GM19043 (cell line): ENCODE measurements at regions not wholly inside any gene's neighbourhood (a gene's known extent, or its start where the extent isn't known, plus 50 kb on each side); places are given as distances from the start of the nearest gene placed in this dataset.

Experiments used
- ATAC-seq: cut with Tn5 transposase; IDR thresholded peaks from one replicate; pipeline ENCODE4 v1.9.1; 2021; ENCODE audit warnings: low read depth; ENCODE audit not compliant: unreplicated experiment

DNA sequence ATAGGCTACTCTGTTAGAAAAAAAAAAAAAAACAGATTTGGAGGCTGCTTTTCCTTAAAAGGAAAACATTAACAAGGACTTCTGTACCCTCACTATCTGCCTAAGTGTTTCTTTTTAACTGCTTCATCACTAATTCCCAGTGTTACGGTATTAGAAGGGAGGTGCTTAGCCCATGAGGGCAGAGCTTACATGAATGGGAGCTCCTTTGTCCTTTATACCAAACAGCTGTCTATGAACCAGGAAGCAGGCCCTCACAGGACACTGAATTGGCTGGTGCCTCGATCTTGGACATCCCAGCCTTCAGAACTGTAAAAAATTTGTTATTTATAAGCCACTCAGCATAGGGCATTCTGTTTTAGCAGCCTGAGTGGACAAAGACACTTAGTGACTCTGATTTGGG is 215.6 kb upstream of the NRSN1 start:
- no peak for ATAC-seq

DNA sequence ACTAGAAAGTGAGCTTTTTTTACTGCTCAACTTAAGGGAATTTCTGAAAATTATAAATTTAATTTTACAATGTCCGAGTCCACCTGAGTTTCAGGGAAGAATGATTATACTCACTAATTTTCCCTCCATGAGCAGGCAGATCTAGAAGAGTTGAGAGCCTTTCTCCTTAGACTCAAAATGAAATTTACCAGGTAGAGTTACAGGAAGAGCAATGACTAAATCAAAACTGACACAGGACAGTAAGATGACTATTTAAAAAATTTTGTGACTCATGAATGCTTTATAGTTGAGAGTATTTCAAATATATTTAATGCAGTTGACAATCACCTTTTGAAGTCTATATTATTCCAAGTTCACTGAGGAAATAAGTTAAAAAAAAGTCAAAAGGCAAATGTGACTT is 198.1 kb upstream of the NRSN1 start:
- ATAC-seq: no peak

DNA sequence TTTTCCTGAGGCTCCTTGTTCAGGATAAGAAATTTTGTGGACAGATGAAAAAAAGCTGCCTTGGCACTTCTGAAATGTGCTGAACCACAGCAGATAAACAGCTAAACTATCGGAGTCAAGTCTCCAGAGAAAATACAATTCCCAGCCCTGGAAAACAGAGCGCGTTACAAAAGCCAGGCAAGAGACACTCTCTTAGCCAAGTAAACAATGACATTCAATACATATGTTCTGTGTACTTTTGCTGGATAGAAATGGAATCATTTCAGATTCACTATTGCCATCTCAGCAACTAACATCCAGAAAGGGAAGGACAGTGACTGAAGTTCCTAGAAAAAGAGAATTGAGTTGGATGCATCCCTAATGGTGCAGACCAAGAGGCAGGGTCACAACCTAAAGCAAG is 196.8 kb upstream of the NRSN1 start:
- no peak for ATAC-seq

DNA sequence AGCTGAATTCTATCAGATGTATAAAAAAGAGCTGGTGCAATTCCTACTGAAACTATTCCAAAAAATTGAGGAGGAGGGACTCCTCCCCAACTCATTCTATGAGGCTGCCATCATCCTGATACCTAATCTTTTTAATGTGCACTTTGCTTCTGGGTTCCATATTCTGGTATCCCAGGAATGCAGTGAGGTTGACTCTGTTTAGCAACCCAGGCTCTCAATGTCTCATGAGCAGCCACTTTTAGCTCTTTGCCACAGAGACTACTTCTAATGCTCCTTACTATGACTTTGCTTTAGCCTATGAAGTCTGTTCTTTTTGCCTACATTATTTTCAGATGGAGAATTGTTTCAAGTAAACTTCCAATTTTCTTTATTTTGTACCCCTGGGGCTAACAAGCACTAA is 185.5 kb upstream of the NRSN1 start:
- no peak for ATAC-seq

DNA sequence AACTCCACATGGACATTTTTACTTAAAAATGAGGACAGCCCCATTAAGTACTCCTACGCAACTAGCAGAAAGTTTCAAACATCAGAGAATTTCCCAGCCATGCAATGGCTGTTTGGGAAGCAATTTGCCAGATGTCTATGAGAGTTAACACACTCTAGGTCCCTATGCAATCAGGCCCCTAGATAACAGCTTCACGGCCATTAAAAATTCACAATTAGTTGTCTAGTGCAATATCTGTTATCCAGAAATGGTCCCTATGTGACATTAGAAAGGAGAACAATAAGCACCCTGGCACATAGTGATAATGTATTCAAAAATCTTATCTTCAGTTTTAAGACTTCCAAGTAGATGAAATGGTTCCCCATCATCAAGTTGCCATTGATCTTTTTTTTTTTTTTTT is 174.3 kb upstream of the NRSN1 start:
- ATAC-seq: no peak

DNA sequence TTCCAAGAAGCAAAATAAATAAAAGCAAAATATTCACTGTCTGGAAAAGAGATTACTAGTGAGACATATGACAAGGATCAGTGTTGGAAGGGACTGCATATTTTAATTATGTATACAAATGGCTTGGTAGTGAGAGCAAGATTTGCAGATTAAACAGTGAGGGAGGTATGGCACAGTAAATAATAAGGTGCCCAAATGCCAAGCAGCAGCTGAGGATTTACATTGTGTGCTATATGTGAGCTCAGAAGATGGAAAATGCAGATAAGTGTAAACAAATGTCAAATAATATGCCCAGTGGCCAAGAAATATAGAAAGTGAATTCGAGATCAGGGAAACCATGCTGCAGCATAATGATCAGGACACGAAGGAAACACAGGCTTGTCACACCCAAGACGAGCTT is 173.8 kb upstream of the NRSN1 start:
- no peak for ATAC-seq

DNA sequence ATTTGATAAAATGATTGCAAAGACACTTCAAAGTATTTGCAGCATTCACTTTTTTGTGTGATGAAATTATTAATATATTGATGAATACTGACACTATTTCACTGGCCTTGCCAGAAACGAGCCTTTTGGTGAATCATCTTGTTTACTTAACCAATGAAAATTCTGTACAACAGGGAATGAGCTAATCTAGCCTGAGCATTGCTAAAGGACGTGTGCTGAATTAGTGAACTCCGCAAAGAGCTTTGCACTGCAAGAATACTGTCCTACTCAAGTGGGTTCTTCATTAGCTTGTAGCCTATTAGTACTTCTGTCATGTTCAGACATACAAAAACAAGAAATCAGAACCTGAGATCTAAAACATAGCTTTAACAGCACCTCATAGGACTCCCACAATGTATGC is 172.0 kb upstream of the NRSN1 start:
- ATAC-seq: no peak

DNA sequence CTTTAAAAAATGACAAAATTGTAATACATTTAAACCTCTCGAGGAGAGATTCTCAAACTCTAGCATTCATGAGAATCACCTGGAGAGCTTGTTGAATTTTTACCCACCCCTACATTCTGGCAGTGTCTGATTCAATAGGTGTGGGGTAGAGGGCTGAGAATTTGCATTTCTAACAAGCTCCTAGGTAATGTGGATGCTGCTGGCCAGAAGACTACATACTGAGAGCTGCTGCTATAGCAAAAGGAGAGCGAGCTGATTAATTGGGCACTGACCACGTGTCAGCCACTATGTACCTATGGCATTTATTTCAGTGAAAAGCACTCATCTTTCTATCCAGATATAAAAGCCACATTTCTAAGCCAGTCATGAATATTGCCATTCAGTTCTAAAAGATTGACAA is 169.0 kb upstream of the NRSN1 start:
- no peak for ATAC-seq

DNA sequence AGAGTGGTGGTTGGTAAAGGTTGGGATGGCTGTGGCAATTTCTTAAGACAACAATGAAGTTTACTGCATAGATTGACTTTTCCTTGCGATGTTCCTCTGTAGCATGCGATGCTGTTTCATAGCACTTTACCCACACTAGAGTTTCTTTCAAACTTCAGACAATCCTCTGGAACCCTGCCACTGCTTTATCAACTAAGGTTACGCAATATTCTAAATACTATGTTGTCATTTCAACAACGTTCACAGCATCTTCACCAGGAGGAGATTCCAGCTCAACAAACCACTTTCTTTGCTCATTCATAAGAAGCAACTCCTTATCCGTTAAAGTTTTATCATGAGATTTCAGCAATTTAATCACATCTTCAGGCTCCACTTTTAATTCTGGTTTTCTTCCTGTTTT is 161.2 kb upstream of the NRSN1 start:
- ATAC-seq: no peak

DNA sequence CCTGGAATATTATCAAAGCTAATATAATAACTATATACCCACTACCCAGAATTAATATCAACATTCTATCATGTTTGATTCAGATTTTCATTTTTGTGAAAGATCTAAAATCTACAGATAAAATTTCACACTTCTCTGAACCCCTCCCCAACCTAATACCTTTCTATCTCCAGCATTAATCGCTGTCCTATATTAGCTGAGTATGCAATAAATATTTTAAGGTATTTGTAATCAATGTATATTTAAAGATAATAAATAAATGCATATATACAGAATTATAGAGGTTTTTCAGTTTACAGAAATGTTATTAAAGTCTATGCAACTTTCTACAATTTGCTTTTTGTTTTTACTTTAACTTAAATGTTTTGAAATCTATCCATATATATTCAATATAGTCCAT is 156.7 kb upstream of the NRSN1 start:
- no peak for ATAC-seq

DNA sequence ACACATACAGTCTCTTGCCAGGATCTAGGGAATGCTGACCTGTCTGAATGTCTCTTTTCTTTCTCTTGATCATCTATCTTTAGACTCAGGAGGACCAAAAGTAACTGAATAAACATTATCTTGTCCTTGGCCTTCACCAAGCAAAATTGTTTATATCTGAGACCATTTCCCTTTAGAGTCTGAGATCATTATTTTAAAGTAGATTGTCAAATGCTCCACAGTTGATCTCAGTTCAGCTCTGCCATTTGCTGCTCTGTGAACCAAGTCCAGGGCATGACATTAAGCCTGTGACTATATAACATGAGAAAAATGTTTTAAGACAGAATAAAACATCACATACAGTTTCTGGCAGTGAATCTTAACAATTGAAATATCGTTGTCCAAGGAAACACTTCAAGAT is 148.3 kb upstream of the NRSN1 start:
- ATAC-seq: no peak

DNA sequence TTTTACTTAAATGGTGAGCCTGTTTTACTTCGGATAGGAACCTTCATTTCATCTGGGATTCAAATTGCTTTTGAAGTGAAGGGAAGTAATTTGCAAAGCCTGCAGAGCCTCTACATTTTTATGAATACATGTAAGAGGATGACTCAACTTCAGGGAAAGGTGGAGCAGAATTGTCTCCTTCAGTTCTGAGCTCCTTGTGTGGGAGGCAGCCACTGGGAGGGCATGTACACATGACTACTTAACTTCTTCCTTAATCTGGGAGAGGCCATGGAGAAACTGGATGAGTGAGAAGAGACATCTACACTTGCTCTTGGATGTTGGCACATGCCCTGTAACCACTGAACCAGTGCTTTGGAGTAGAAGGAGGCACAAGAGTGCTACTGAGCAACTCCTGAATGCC is 145.1 kb upstream of the NRSN1 start:
- ATAC-seq: no peak

DNA sequence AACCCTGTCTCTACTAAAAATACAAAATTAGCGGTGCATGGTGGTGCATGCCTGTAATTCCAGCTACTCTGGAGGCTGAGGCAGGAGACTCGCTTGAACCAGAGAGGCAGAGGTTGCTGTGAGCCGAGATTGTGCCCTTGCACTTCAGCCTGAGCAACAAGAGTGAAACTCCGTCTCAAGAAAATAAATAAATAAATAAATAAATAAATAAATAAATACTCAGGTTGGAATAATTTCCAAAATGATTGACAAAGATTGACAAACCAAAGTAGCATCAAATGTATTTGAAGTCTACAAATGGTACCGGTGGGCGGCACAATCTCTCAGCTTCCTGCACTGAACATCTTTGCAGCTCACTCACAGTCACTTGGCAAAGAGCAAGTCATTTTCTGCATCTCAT is 144.1 kb upstream of the NRSN1 start:
- ATAC-seq: no peak

DNA sequence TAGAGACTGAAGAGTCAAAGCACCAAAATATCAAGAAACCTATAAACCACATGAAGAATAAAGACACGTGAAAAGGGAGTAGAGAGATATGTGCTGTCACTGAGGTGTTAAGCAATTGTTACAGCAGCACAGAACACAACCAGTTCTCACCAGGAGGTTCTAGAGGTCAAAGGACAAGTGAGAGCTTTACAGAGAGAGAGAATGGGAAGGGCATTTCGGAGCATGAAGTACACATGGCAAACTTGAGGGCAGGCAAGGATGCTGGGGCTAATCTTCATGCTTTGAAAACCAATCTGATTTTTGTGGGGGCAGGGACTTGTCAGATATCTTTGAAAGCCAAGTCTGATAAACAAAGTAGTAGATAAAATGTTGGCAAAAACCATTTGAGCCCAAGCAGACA is 142.3 kb upstream of the NRSN1 start:
- ATAC-seq: no peak

DNA sequence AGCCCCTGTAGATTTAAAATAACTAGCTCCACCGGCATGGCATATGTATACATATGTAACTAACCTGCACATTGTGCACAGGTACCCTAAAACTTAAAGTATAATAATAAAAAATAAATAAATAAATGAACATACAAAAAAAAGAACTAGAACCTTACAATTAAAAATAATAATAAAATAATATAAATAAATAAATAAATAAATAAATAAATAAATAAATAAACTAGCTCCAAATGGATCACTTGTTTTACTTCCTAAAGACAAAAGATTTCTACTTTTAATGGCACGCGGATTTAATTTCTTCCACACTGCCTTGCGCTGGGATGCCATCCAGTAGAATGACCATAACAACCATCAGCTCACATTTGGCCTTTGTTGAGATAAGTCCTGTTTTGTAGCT is 141.0 kb upstream of the NRSN1 start:
- no peak for ATAC-seq

DNA sequence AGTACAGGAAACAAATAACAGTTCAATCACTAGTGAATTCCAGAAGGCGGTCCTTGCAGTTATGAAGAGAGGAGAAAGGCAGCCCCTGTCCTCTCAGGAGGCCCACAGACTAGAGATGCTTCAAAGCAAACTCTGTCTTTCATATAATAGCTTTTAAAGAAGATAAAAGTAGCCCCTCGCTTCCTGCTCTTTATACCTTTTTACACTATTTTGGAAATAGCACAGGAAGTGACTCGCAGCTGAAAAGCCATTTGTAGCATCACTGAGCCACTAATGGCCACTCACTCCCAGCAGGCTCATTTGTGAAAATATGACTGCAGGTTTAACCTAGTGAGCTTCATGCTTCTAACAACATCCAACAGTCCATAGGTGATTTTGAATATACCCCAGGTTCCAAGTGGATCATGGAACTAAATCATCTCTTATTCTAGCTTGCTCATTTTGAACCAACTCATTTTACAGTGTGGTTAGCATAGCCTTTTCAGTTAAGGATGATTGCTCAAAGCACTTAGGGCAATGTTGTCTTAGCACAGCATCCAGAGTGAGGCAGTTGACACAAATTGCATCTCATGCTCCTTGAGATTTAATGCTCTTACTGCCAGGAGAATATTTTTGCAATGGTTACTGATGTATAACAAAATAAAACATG is 136.0 kb upstream of the NRSN1 start:
- no peak for ATAC-seq

DNA sequence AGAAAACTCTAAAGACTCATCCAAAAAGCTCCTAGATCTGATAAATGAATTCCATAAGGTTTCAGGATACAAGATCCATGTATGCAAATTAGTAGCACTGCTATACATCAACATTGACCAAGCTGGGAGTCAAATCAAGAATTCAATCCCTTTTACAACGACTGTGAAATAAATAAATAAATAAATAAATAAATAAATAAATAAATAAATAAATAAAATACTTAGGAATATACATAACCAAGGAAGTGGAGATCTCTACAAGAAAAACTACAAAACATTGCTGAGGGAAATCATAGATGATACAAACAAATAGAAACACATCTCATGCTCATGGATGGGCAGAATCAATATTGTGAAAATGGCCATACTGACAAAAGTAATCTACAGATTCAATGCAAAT is 132.0 kb upstream of the NRSN1 start:
- no peak for ATAC-seq

DNA sequence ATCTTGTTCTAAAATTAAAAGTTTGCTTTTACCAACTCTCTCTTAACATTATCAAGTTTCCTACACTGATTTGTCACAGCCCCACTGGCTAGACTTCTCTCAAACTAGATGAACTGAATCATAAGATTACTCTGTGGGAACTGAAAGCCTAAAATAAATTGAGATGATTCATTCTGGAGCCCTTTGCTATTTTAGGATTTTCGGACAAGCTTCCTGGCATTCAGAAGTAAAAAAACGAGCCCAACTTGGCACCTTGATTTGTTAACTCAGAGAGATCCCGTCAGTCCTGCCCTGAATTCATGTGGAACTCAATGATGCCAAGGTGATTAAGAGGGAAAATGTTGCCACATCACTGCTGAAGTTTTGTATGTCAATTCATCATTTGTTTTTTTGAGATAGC is 122.0 kb upstream of the NRSN1 start:
- ATAC-seq: no peak

DNA sequence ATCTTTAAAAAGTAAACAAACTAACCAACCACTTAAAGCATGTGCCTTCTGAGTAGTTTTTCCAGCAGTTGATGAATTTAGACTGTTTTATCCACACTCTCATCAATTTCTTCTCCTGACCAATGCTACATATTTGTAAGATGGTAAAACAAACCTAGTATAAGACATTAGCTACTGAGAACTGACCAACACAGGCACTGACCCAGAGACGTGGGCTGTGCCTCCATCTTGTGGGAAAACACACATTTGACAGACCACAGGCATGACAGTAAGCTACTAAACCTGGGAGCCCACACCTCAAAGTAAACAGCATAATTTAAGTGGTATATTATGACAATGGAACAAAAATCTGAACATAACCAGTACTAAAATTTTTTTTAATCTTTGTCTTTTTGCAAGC is 121.4 kb upstream of the NRSN1 start:
- no peak for ATAC-seq

DNA sequence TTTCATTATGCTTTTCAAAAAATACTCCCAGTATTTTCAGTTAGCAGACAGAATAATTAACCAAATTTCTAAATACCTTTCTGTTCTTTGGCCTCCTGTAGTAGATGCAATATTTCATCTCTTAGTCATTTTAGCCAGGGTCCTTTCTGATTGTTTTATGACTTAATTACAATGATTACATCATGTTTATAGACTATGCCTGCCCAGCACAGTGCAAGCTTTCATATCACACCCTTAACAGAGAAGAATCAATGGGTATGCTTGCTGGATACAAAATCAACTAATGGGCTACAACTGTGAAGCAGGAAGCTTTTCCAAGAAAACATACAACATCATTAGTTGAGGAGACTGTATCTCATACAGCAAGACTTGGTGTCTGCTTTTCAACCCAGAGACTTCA is 119.8 kb upstream of the NRSN1 start:
- ATAC-seq: no peak

DNA sequence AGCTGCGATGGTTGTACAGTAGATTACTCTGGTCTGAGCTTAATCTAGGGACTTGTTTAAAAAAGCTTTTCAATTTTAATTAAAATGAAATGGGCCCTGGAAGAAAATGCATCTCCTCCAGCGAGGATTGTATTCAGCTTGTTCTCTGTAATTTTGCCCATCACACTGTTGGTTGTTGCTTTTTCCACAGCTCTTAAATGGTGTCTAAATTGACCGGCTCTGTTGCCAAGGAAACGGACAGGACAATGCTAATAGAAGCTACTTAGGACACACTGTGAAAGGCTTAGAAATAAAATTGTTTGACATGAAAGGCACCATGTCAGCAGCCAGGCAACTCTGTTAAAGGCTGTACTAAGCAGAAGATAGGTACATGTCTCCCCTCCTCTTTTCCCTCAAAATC is 116.7 kb upstream of the NRSN1 start:
- no peak for ATAC-seq

DNA sequence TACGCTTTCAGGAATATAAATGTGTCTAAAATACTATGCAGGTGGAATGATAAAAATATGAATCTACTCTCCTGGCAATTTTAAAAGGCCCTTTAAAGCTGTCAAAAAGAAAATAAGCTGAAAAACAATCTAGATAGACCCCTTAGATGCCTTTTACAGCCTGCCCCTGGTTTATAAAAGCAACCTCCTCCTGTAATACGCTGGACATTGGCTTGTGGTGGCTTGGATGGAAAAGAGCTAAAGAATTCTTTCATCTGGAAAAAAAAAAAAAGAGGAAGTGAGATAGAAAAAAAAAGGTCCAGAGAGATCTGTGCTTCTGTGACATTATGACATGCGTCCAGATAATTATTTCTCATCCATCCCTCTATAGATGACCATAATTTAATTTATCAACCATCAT is 115.9 kb upstream of the NRSN1 start:
- ATAC-seq: no peak

DNA sequence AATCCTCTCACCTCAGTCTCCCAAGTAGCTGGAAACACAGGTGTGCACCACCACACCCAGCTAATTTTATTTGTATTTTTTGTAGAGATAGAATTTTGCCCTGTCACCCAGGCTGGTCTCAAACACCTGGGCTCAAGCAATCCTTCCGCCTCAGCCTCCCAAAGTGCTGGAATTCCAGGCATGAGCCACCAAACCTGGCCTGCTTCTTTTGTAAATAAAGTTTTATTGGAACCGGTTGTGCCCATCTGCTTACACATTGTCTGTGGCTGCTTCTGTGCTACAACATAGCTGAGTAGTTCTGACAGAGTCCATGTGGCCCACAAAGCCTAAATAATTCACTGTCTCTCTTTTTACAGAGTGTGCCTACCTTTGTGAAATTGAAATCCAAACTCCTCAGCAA is 109.7 kb upstream of the NRSN1 start:
- no peak for ATAC-seq
